ENCODE measurements at regions not wholly inside any gene's neighbourhood (a gene's known extent, or its start where the extent isn't known, plus 50 kb on each side); places are given as distances from the start of the nearest gene placed in this dataset.

GRCh38 chr21:35812679-35813078 lies 247.6 kb downstream of the SETD4 start:
- TF ChIP-seq CTCF (IDR thresholded peaks at IDR 0.05) (no peak), SIN3A (IDR thresholded peaks at IDR 0.05; ENCODE audit: borderline replicate concordance, insufficient read depth, low read depth, low read length) (no peak), POLR2AphosphoS5 (IDR thresholded peaks at IDR 0.05; ENCODE audit: low read depth, low read length) (no peak), REST (IDR thresholded peaks at IDR 0.05; ENCODE audit: insufficient read depth in 1 of 2, low read depth in 2 of 2, low read length in 1 of 2) (no peak), TCF7L2 (IDR thresholded peaks at IDR 0.05; ENCODE audit: low read depth, low read length) (no peak)
